Keratinocyte (primary cell): ENCODE measurements at regions not wholly inside any gene's neighbourhood (a gene's known extent, or its start where the extent isn't known, plus 50 kb on each side); places are given as distances from the start of the nearest gene placed in this dataset.

Source experiments
- DNase-seq: peaks from one replicate; pipeline ENCODE4 v3.0.0-alpha.2; 2011; ENCODE audit warnings: low read depth, missing footprints, low spot score
- FAIRE-seq: peaks from 2 replicates; lab custom pipeline; 2011; peaks lifted over from hg19 to GRCh38; lab: Jason Lieb, UNC
- H2AFZ ChIP-seq: 2 replicates; pipeline ENCODE4 v1.6.0; 2012; ENCODE audit warnings: low read length, control low read depth, inconsistent platforms; ENCODE audit not compliant: control insufficient read depth
- H3K27ac ChIP-seq: 2 replicates; pipeline ENCODE4 v1.5.1; 2011; ENCODE audit warnings: low read length; ENCODE audit not compliant: control insufficient read depth, insufficient read depth
- H3K27me3 ChIP-seq: 3 replicates; pipeline ENCODE4 v1.6.0; 2011; ENCODE audit warnings: low read length; ENCODE audit not compliant: control insufficient read depth, insufficient read depth; ENCODE audit errors: extremely low read depth
- H3K36me3 ChIP-seq, 2 experiments: 2 replicates in 1 of 2; 3 replicates in 1 of 2; pipeline ENCODE4 v1.5.1; 2011; ENCODE audit warnings: low read length in 2 of 2, mild to moderate bottlenecking in 1 of 2; ENCODE audit not compliant: control insufficient read depth in 2 of 2, insufficient read depth in 2 of 2; ENCODE audit errors: extremely low read depth in 1 of 2
- H3K4me1 ChIP-seq: 3 replicates; pipeline ENCODE4 v1.5.1; 2011; ENCODE audit warnings: low read length; ENCODE audit not compliant: control insufficient read depth, insufficient read depth; ENCODE audit errors: extremely low read depth
- H3K4me2 ChIP-seq: 3 replicates; pipeline ENCODE4 v1.6.0; 2011; ENCODE audit warnings: low read depth, low read length; ENCODE audit not compliant: control insufficient read depth, insufficient read depth; ENCODE audit errors: extremely low read depth
- H3K4me3 ChIP-seq, 3 experiments: fragments of 200-600 bp in 1 of 3; sonication (generic) in 1 of 3; 2 replicates in 2 of 3; 3 replicates in 1 of 3; pipeline ENCODE4 v1.5.1; 2011 to 2016; ENCODE audit warnings: low read length in 3 of 3, mild to moderate bottlenecking in 3 of 3, control low read depth in 2 of 3, inconsistent platforms in 1 of 3, low read depth in 1 of 3, mixed read lengths in 1 of 3, mixed run types in 1 of 3, moderate library complexity in 1 of 3; ENCODE audit not compliant: control insufficient read depth in 2 of 3, insufficient read depth in 2 of 3; ENCODE audit errors: extremely low read depth in 1 of 3
- H3K79me2 ChIP-seq: 2 replicates; pipeline ENCODE4 v1.6.0; 2012; ENCODE audit warnings: low read length; ENCODE audit not compliant: control insufficient read depth, insufficient read depth
- H3K9ac ChIP-seq: 3 replicates; pipeline ENCODE4 v1.6.0; 2011; ENCODE audit warnings: low read length; ENCODE audit not compliant: control insufficient read depth, insufficient read depth; ENCODE audit errors: extremely low read depth
- H3K9me1 ChIP-seq: 3 replicates; pipeline ENCODE4 v1.6.0; 2011; ENCODE audit warnings: low read length; ENCODE audit not compliant: control insufficient read depth, insufficient read depth; ENCODE audit errors: extremely low read depth
- H3K9me3 ChIP-seq: 2 replicates; pipeline ENCODE4 v1.5.1; 2012; ENCODE audit warnings: low read depth, low read length; ENCODE audit not compliant: control insufficient read depth
- H4K20me1 ChIP-seq: 3 replicates; pipeline ENCODE4 v1.6.0; 2011; ENCODE audit warnings: low read length; ENCODE audit not compliant: control insufficient read depth, insufficient read depth; ENCODE audit errors: extremely low read depth
- EZH2 ChIP-seq: IDR thresholded peaks from one replicate; pipeline ENCODE4 v1.6.1; 2012; ENCODE audit warnings: inconsistent platforms, mild to moderate bottlenecking, low read length, moderate library complexity
- dilution Hi-C: fragments of 300-500 bp; cut with MboI; formaldehyde crosslinking; loops from one replicate; pipeline ENCODE4 v1.7.0; 2020; ENCODE audit warnings: low sequenced_read_pairs; ENCODE audit not compliant: extremely low pct_ligation_motif_present
- small RNA-seq, 3 experiments: library from RNA; depleted of rRNA; stranded (forward); fragments of <200 nt; gene quantifications; one replicate each; pipeline ENCODE3, GENCODE V24; 2012; ENCODE audit warnings: low read depth in 3 of 3, low replicate concordance in 1 of 3; ENCODE audit not compliant: insufficient read length in 3 of 3
- TF ChIP-seq, protein P1 (sequence below), 3 experiments: IDR thresholded peaks in 1 of 3; conservative IDR thresholded peaks in 1 of 3; optimal IDR thresholded peaks in 1 of 3; 2 replicates in 2 of 3; 3 replicates in 1 of 3; pipeline versions ENCODE3 to v1.5.1; 2011; ENCODE audit warnings: low read length in 3 of 3, mild to moderate bottlenecking in 3 of 3, moderate library complexity in 2 of 3, control low read depth in 1 of 3, inconsistent platforms in 1 of 3; ENCODE audit not compliant: insufficient read depth in 2 of 3; ENCODE audit errors: extremely low read depth in 1 of 3

DNA sequence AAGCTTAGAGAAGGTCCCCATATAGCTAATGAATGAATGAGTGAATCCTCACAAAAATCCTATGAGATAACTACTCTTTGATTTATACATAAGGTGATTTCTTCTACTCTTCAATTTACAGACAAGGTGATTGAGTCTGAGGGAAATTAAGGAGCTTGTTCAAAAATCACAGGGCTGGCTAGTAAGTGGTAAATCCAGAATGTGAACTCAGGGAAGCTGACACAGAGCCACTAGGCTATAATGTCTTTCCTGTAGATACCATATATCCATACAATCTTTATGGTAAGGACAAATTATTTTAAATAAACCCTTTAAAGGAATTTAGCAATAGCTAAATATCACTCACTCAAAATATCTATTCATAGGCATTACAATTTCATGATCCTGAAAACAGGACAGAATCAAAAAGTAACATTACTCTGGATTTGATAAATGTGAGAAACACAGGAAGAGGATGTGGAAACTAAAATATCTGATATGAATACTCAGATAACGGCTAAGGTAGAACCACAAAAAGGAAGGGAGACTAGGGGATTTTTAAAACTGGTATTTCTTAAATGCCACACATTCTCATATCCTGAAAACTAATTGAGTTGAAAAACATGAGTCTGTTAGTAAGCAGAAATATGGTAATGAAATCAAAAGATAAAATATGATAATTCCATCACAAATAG is 108.2 kb downstream of the NBPF12 start:
- dilution Hi-C loops: no loop called here
- DNase-seq (no peak), FAIRE-seq (no peak)
- peak overlapping the region; percentile 53 for H2AFZ ChIP-seq
- H3K9me3 ChIP-seq: no peaks in the 10 kb centered on the region
- H3K9ac ChIP-seq: no peak overlapping the region
- H3K36me3 ChIP-seq: no peaks in the 10 kb centered on the region
- TF ChIP-seq EZH2: no peak
- TF ChIP-seq, protein P1, sequence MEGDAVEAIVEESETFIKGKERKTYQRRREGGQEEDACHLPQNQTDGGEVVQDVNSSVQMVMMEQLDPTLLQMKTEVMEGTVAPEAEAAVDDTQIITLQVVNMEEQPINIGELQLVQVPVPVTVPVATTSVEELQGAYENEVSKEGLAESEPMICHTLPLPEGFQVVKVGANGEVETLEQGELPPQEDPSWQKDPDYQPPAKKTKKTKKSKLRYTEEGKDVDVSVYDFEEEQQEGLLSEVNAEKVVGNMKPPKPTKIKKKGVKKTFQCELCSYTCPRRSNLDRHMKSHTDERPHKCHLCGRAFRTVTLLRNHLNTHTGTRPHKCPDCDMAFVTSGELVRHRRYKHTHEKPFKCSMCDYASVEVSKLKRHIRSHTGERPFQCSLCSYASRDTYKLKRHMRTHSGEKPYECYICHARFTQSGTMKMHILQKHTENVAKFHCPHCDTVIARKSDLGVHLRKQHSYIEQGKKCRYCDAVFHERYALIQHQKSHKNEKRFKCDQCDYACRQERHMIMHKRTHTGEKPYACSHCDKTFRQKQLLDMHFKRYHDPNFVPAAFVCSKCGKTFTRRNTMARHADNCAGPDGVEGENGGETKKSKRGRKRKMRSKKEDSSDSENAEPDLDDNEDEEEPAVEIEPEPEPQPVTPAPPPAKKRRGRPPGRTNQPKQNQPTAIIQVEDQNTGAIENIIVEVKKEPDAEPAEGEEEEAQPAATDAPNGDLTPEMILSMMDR (optimal IDR thresholded peaks at IDR 0.05 in 1 of 3, IDR thresholded peaks at IDR 0.05 in 1 of 3, conservative IDR thresholded peaks at IDR 0.05 in 1 of 3; ENCODE audit: extremely low read depth in 1 of 3, insufficient read depth in 2 of 3, low read length in 3 of 3): no peak
- no peaks in the 10 kb centered on the region for H3K9me1 ChIP-seq
- H3K27me3 ChIP-seq: no peaks in the 10 kb centered on the region
- H3K79me2 ChIP-seq: no peaks in the 10 kb centered on the region
- peak overlapping the region; percentile 10 for H3K4me2 ChIP-seq
- no peak overlapping the region for H3K4me3 ChIP-seq
- peak overlapping the region; percentile 31 for H3K27ac ChIP-seq
- H4K20me1 ChIP-seq: no peaks in the 10 kb centered on the region
- peaks cover 12% of the 10 kb centered on the region for H3K4me1 ChIP-seq

Small RNAs in the stretch of these regions (small RNA-seq; reads per million reads assigned to genes)
- gene RNU1-151P: 0 reads per million in 3 experiments
